HUES6 (cell line): ENCODE measurements at regions not wholly inside any gene's neighbourhood (a gene's known extent, or its start where the extent isn't known, plus 50 kb on each side); places are given as distances from the start of the nearest gene placed in this dataset.
"Not testable (repeated sequence)": the region's sequence is repeated elsewhere in the genome, so short reads cannot be mapped to it uniquely, and the experiment has no call there.

ENCODE experiments used
- H3K27ac ChIP-seq: 2 replicates; pipeline ENCODE4 v1.7.0; 2013; ENCODE audit warnings: low read depth, mild to moderate bottlenecking, low read length, inconsistent platforms
- H3K27me3 ChIP-seq: 2 replicates; pipeline ENCODE4 v1.6.1; 2013; ENCODE audit warnings: low read length; ENCODE audit not compliant: control insufficient read depth, insufficient read depth
- H3K36me3 ChIP-seq: 2 replicates; pipeline ENCODE4 v1.6.1; 2013; ENCODE audit warnings: low read length; ENCODE audit not compliant: control insufficient read depth, insufficient read depth
- H3K4me1 ChIP-seq: 2 replicates; pipeline ENCODE4 v1.6.1; 2013; ENCODE audit warnings: low read length; ENCODE audit not compliant: control insufficient read depth, insufficient read depth
- H3K4me3 ChIP-seq: 2 replicates; pipeline ENCODE4 v1.5.1; 2013; ENCODE audit warnings: low read depth, low read length
- H3K9ac ChIP-seq: one replicate; pipeline ENCODE4 v1.6.1; 2013; ENCODE audit warnings: mild to moderate bottlenecking, low read length
- H3K9me3 ChIP-seq: 2 replicates; pipeline ENCODE4 v1.6.1; 2013; ENCODE audit warnings: low read depth, low read length; ENCODE audit not compliant: control insufficient read depth, insufficient read depth

GRCh38 chr18:71223486-71223885 lies 934.6 kb downstream of the SOCS6 start:
- Histone ChIP-seq H3K27me3 (no peaks in the 10 kb centered on the region), H3K27ac (no peak overlapping the region), H3K9ac (no peak overlapping the region), H3K36me3 (no peaks in the 10 kb centered on the region), H3K4me3 (no peak overlapping the region), H3K9me3 (peaks cover 4% of the 10 kb centered on the region), H3K4me1 (no peaks in the 10 kb centered on the region)

GRCh38 chr18:71221405-71221804 lies 932.6 kb downstream of the SOCS6 start:
- Histone ChIP-seq H3K9me3 (peaks cover 9% of the 10 kb centered on the region), H3K36me3 (no peaks in the 10 kb centered on the region), H3K4me3 (no peak overlapping the region), H3K27ac (no peak overlapping the region), H3K9ac (no peak overlapping the region), H3K27me3 (peaks cover 2% of the 10 kb centered on the region; the same call in 1 of the 2 replicates), H3K4me1 (no peaks in the 10 kb centered on the region)

GRCh38 chr18:71212739-71213138 lies 923.9 kb downstream of the SOCS6 start:
- H3K4me3 ChIP-seq = peak overlapping the region; percentile 35; the same call in 1 of the 2 replicates
- not testable (repeated sequence) for H3K27ac ChIP-seq, H3K4me1 ChIP-seq, H3K36me3 ChIP-seq, H3K9me3 ChIP-seq, H3K27me3 ChIP-seq, H3K9ac ChIP-seq

GRCh38 chr18:71212222-71212621 lies 923.4 kb downstream of the SOCS6 start:
- Histone ChIP-seq H3K4me1 (no peaks in the 10 kb centered on the region; the same call in 1 of the 2 replicates), H3K27me3 (peaks cover 7% of the 10 kb centered on the region; the same call in 1 of the 2 replicates), H3K27ac (no peak overlapping the region), H3K9ac (no peak overlapping the region), H3K36me3 (no peaks in the 10 kb centered on the region), H3K9me3 (0 out of 2 replicates have a peak, but pooled peaks cover 2% of the 10 kb centered on the region), H3K4me3 (no peak overlapping the region; the same call in 1 of the 2 replicates)

- Histone ChIP-seq H3K4me3 (no peak overlapping the region), H3K27ac (no peak overlapping the region), H3K9me3 (no peaks in the 10 kb centered on the region), H3K4me1 (no peaks in the 10 kb centered on the region; the same call in 1 of the 2 replicates), H3K27me3 (no peaks in the 10 kb centered on the region; the same call in 1 of the 2 replicates), H3K36me3 (no peaks in the 10 kb centered on the region), H3K9ac (no peak overlapping the region)
Observed at GRCh38 chr18:71209944-71210343, 921.1 kb downstream of the SOCS6 start.

- H3K27me3 ChIP-seq = peaks cover 18% of the 10 kb centered on the region; the same call in 1 of the 2 replicates
Observed at GRCh38 chr18:71194438-71194837, 905.6 kb downstream of the SOCS6 start.

GRCh38 chr18:71189581-71189980 lies 900.7 kb downstream of the SOCS6 start:
- Histone ChIP-seq H3K4me3 (no peak overlapping the region), H3K36me3 (no peaks in the 10 kb centered on the region), H3K27ac (no peak overlapping the region), H3K9ac (no peak overlapping the region), H3K9me3 (no peaks in the 10 kb centered on the region), H3K4me1 (no peaks in the 10 kb centered on the region), H3K27me3 (peaks cover 18% of the 10 kb centered on the region; the same call in 1 of the 2 replicates)

More at GRCh38 chr18:71194438-71194837, 905.6 kb downstream of the SOCS6 start:
- Histone ChIP-seq H3K4me3 (no peak overlapping the region), H3K27ac (no peak overlapping the region), H3K36me3 (no peaks in the 10 kb centered on the region), H3K9ac (no peak overlapping the region), H3K9me3 (no peaks in the 10 kb centered on the region), H3K4me1 (no peaks in the 10 kb centered on the region)

- Histone ChIP-seq H3K4me1 (no peaks in the 10 kb centered on the region), H3K9ac (no peak overlapping the region), H3K27me3 (peaks cover 5% of the 10 kb centered on the region; the same call in 1 of the 2 replicates), H3K27ac (no peak overlapping the region), H3K36me3 (no peaks in the 10 kb centered on the region), H3K4me3 (no peak overlapping the region), H3K9me3 (no peaks in the 10 kb centered on the region)
Observed at GRCh38 chr18:71168557-71169145, 879.8 kb downstream of the SOCS6 start.

- no peak overlapping the region for H3K27ac ChIP-seq
- H3K9ac ChIP-seq = no peak overlapping the region
- H3K4me3 ChIP-seq = no peak overlapping the region
- H3K9me3 ChIP-seq = no peaks in the 10 kb centered on the region
- H3K27me3 ChIP-seq = peaks cover 3% of the 10 kb centered on the region; the same call in 1 of the 2 replicates
- no peaks in the 10 kb centered on the region for H3K4me1 ChIP-seq
- no peaks in the 10 kb centered on the region for H3K36me3 ChIP-seq
Observed at GRCh38 chr18:71136487-71136886, 847.6 kb downstream of the SOCS6 start.

GRCh38 chr18:71134122-71134521 lies 845.3 kb downstream of the SOCS6 start:
- H3K36me3 ChIP-seq = no peaks in the 10 kb centered on the region
- H3K4me1 ChIP-seq = no peaks in the 10 kb centered on the region
- H3K9me3 ChIP-seq = no peaks in the 10 kb centered on the region
- H3K27me3 ChIP-seq = peaks cover 3% of the 10 kb centered on the region; the same call in 1 of the 2 replicates
- no peak overlapping the region for H3K27ac ChIP-seq
- no peak overlapping the region for H3K9ac ChIP-seq
- H3K4me3 ChIP-seq = no peak overlapping the region

GRCh38 chr18:71131918-71132317 lies 843.1 kb downstream of the SOCS6 start:
- H3K9ac ChIP-seq = no peak overlapping the region
- no peaks in the 10 kb centered on the region; the same call in 1 of the 2 replicates for H3K27me3 ChIP-seq

More at GRCh38 chr18:71131918-71132317, 843.1 kb downstream of the SOCS6 start:
- Histone ChIP-seq H3K9me3 (no peaks in the 10 kb centered on the region), H3K27ac (no peak overlapping the region), H3K4me1 (no peaks in the 10 kb centered on the region), H3K4me3 (no peak overlapping the region), H3K36me3 (no peaks in the 10 kb centered on the region)
